Progenitor cell of endocrine pancreas (in vitro differentiated cells): ENCODE measurements at regions not wholly inside any gene's neighbourhood (a gene's known extent, or its start where the extent isn't known, plus 50 kb on each side); places are given as distances from the start of the nearest gene placed in this dataset.

Experiments used
- DNase-seq: peaks from one replicate; pipeline ENCODE4 v3.0.0; 2021; ENCODE audit warnings: low spot score; ENCODE audit not compliant: unreplicated experiment
- H3K27ac Mint-ChIP-seq: 2 replicates; pipeline ENCODE4 v1.8.0; 2021; ENCODE audit warnings: mild to moderate bottlenecking, moderate library complexity, mixed read lengths
- H3K27me3 Mint-ChIP-seq: 2 replicates; pipeline ENCODE4 v1.8.0; 2021; ENCODE audit warnings: mixed read lengths
- H3K36me3 Mint-ChIP-seq: 2 replicates; pipeline ENCODE4 v1.8.0; 2022; ENCODE audit warnings: mixed read lengths; ENCODE audit not compliant: insufficient read depth
- H3K4me1 Mint-ChIP-seq: 2 replicates; pipeline ENCODE4 v1.8.0; 2021; ENCODE audit warnings: low read depth, mixed read lengths
- H3K4me3 Mint-ChIP-seq: 2 replicates; pipeline ENCODE4 v1.8.0; 2021; ENCODE audit warnings: low read depth, mild to moderate bottlenecking, moderate library complexity, mixed read lengths
- H3K9me3 Mint-ChIP-seq: 2 replicates; pipeline ENCODE4 v1.8.0; 2021; ENCODE audit warnings: low read depth, mixed read lengths
- CTCF ChIP-seq: fragments of 200-600 bp; sonication (generic); IDR thresholded peaks from one replicate; pipeline ENCODE4 v1.5.0; 2021; ENCODE audit warnings: antibody characterized with exemption, mild to moderate bottlenecking; ENCODE audit not compliant: unreplicated experiment

GRCh38 chr6:20312606-20313005, 89.1 kb upstream of the E2F3 start:
- no peak for DNase-seq
- no peak overlapping the region for H3K4me3 Mint-ChIP-seq
- H3K27ac Mint-ChIP-seq, result no peak overlapping the region
- no peaks in the 10 kb centered on the region for H3K4me1 Mint-ChIP-seq
- H3K27me3 Mint-ChIP-seq, result peaks cover 19% of the 10 kb centered on the region
- peaks cover 4% of the 10 kb centered on the region for H3K9me3 Mint-ChIP-seq
- no peak for TF ChIP-seq CTCF
- H3K36me3 Mint-ChIP-seq, result no peaks in the 10 kb centered on the region

GRCh38 chr6:20313051-20313450, 88.6 kb upstream of the E2F3 start:
- Mint-ChIP-seq H3K27me3 (peaks cover 19% of the 10 kb centered on the region), H3K4me1 (no peaks in the 10 kb centered on the region), H3K27ac (no peak overlapping the region)

GRCh38 chr6:20313960-20314530, 87.6 kb upstream of the E2F3 start:
- H3K9me3 Mint-ChIP-seq, result peaks cover 6% of the 10 kb centered on the region
- H3K27me3 Mint-ChIP-seq, result peaks cover 16% of the 10 kb centered on the region
- H3K36me3 Mint-ChIP-seq, result no peaks in the 10 kb centered on the region
- no peak for DNase-seq
- no peak overlapping the region for H3K27ac Mint-ChIP-seq
- no peaks in the 10 kb centered on the region for H3K4me1 Mint-ChIP-seq
- TF ChIP-seq CTCF, result no peak
- no peak overlapping the region for H3K4me3 Mint-ChIP-seq

More at GRCh38 chr6:20313051-20313450, 88.6 kb upstream of the E2F3 start:
- DNase-seq, result no peak
- TF ChIP-seq CTCF, result no peak
- Mint-ChIP-seq H3K36me3 (no peaks in the 10 kb centered on the region), H3K9me3 (peaks cover 4% of the 10 kb centered on the region), H3K4me3 (no peak overlapping the region)

GRCh38 chr6:20314866-20315845, 86.5 kb upstream of the E2F3 start:
- no peak overlapping the region for H3K4me3 Mint-ChIP-seq
- H3K36me3 Mint-ChIP-seq, result no peaks in the 10 kb centered on the region
- no peak overlapping the region for H3K27ac Mint-ChIP-seq
- no peak for TF ChIP-seq CTCF
- no peak for DNase-seq
- peaks cover 14% of the 10 kb centered on the region for H3K9me3 Mint-ChIP-seq
- peaks cover 16% of the 10 kb centered on the region for H3K27me3 Mint-ChIP-seq
- H3K4me1 Mint-ChIP-seq, result no peaks in the 10 kb centered on the region

GRCh38 chr6:20317430-20317829, 84.2 kb upstream of the E2F3 start:
- Mint-ChIP-seq H3K4me1 (no peaks in the 10 kb centered on the region), H3K27me3 (peaks cover 16% of the 10 kb centered on the region)
- no peak for DNase-seq

More at GRCh38 chr6:20317430-20317829, 84.2 kb upstream of the E2F3 start:
- Mint-ChIP-seq H3K27ac (no peak overlapping the region), H3K9me3 (peaks cover 21% of the 10 kb centered on the region), H3K4me3 (no peak overlapping the region), H3K36me3 (no peaks in the 10 kb centered on the region)
- TF ChIP-seq CTCF, result no peak
